IMR-90 (cell line): ENCODE measurements at regions not wholly inside any gene's neighbourhood (a gene's known extent, or its start where the extent isn't known, plus 50 kb on each side); places are given as distances from the start of the nearest gene placed in this dataset.

Experiments used
- ATAC-seq: fragments of 200-7000 bp; cut with Tn5 transposase; 2 replicates; pipeline ENCODE4 v1.9.1; 2020; ENCODE audit warnings: low read depth, mild to moderate bottlenecking, moderate library complexity
- BruUV-seq: library from RNA; stranded (reverse); fragments of 400-500 nt; replicated peaks from 2 replicates; lab custom pipeline; 2021; lab: Mats Ljungman, UMichigan
- CTCF ChIA-PET: fragments of 300-600 bp; formaldehyde crosslinking; extraction: SDS; loops from one replicate; lab custom pipeline; 2021; ENCODE audit warnings: antibody characterized with exemption; lab: Yijun Ruan, JAX
- POLR2A ChIA-PET: fragments of 300-600 bp; sonication (Branson Sonifier 250); formaldehyde crosslinking; loops from one replicate; lab custom pipeline; 2022; ENCODE audit warnings: antibody characterized with exemption; ENCODE audit not compliant: unreplicated experiment; lab: Charles Lee
- DNase-seq: peaks from one replicate; pipeline ENCODE4 v3.0.0; 2013
- H2AFZ ChIP-seq: replicated peaks from 2 replicates; pipeline ENCODE3; 2013; ENCODE audit warnings: low read length, mild to moderate bottlenecking; ENCODE audit not compliant: poor library complexity
- H2AK5ac ChIP-seq: 2 replicates; pipeline ENCODE4 v1.6.1; 2013; ENCODE audit warnings: low read depth, low read length, inconsistent platforms
- H2AK9ac ChIP-seq: replicated peaks from 2 replicates; pipeline ENCODE3; 2013; ENCODE audit warnings: mild to moderate bottlenecking, low read depth, low read length, moderate library complexity; ENCODE audit not compliant: poor library complexity
- H2BK120ac ChIP-seq: 2 replicates; pipeline ENCODE4 v1.6.1; 2013; ENCODE audit warnings: low read depth, low read length, inconsistent platforms
- H2BK15ac ChIP-seq: 3 replicates; pipeline ENCODE4 v1.6.1; 2013; ENCODE audit warnings: low read depth, low read length, inconsistent platforms
- H2BK20ac ChIP-seq: 2 replicates; pipeline ENCODE4 v1.6.1; 2013; ENCODE audit warnings: low read depth, mild to moderate bottlenecking, inconsistent platforms, low read length, moderate library complexity
- H2BK5ac ChIP-seq: 2 replicates; pipeline ENCODE4 v1.6.1; 2013; ENCODE audit warnings: mild to moderate bottlenecking, low read depth, low read length, inconsistent platforms; ENCODE audit not compliant: poor library complexity, severe bottlenecking
- H3K14ac ChIP-seq: replicated peaks from 2 replicates; pipeline ENCODE4 v1.6.1; 2013; ENCODE audit warnings: low read depth, low read length, inconsistent platforms
- H3K18ac ChIP-seq: 2 replicates; pipeline ENCODE4 v1.6.1; 2013; ENCODE audit warnings: low read depth, low read length, control low read depth
- H3K23ac ChIP-seq: 2 replicates; pipeline ENCODE4 v1.6.1; 2013; ENCODE audit warnings: low read depth, low read length, inconsistent platforms
- H3K27ac ChIP-seq: 2 replicates; pipeline ENCODE4 v1.5.1; 2013; ENCODE audit warnings: mild to moderate bottlenecking, control low read depth, low read length; ENCODE audit not compliant: insufficient read depth
- H3K27me3 ChIP-seq: 2 replicates; pipeline ENCODE4 v1.6.1; 2013; ENCODE audit warnings: low read length; ENCODE audit not compliant: control insufficient read depth, insufficient read depth
- H3K36me3 ChIP-seq: 2 replicates; pipeline ENCODE4 v1.6.1; 2013; ENCODE audit warnings: low read length, mixed read lengths; ENCODE audit not compliant: control insufficient read depth, insufficient read depth
- H3K4ac ChIP-seq: 2 replicates; pipeline ENCODE4 v1.6.1; 2013; ENCODE audit warnings: low read depth, low read length, inconsistent platforms
- H3K4me1 ChIP-seq: 2 replicates; pipeline ENCODE4 v1.6.1; 2013; ENCODE audit warnings: low read length, mixed read lengths; ENCODE audit not compliant: control insufficient read depth, insufficient read depth
- H3K4me2 ChIP-seq: 2 replicates; pipeline ENCODE4 v1.6.1; 2013; ENCODE audit warnings: low read depth, mild to moderate bottlenecking, control low read depth, low read length, moderate library complexity
- H3K4me3 ChIP-seq: 2 replicates; pipeline ENCODE4 v1.5.1; 2013; ENCODE audit warnings: low read depth, mild to moderate bottlenecking, control low read depth, low read length, moderate library complexity; ENCODE audit not compliant: insufficient read depth
- H3K56ac ChIP-seq: 2 replicates; pipeline ENCODE4 v1.6.1; 2013; ENCODE audit warnings: low read length, inconsistent platforms; ENCODE audit not compliant: insufficient read depth; ENCODE audit errors: extremely low read depth
- H3K79me1 ChIP-seq, 2 experiments: 2 replicates each; pipeline ENCODE4 v1.6.1; 2013; ENCODE audit warnings: low read length in 2 of 2, inconsistent platforms in 1 of 2, low read depth in 1 of 2
- H3K9ac ChIP-seq: 2 replicates; pipeline ENCODE4 v1.6.1; 2013; ENCODE audit warnings: low read depth, low read length, control low read depth
- H3K9me1 ChIP-seq: 2 replicates; pipeline ENCODE4 v1.6.1; 2013; ENCODE audit warnings: low read length, inconsistent platforms; ENCODE audit not compliant: insufficient read depth
- H3K9me3 ChIP-seq: 2 replicates; pipeline ENCODE4 v1.6.1; 2013; ENCODE audit warnings: low read length; ENCODE audit not compliant: control insufficient read depth, insufficient read depth
- H4K20me1 ChIP-seq: 2 replicates; pipeline ENCODE4 v1.6.1; 2013; ENCODE audit warnings: low read length, inconsistent platforms; ENCODE audit not compliant: insufficient read depth
- H4K5ac ChIP-seq: 2 replicates; pipeline ENCODE4 v1.6.1; 2013; ENCODE audit warnings: mild to moderate bottlenecking, low read depth, low read length, control low read depth
- H4K8ac ChIP-seq, 2 experiments: 2 replicates each; pipeline ENCODE4 v1.6.1; 2013; ENCODE audit warnings: low read depth in 2 of 2, low read length in 2 of 2, control low read depth in 1 of 2, inconsistent platforms in 1 of 2
- H4K91ac ChIP-seq: 2 replicates; pipeline ENCODE4 v1.6.1; 2013; ENCODE audit warnings: low read depth, low read length, inconsistent platforms; ENCODE audit not compliant: insufficient read depth
- BHLHE40 ChIP-seq: fragments of 150-350 bp; IDR thresholded peaks from 2 replicates; pipeline ENCODE4 v1.6.1; 2016; ENCODE audit warnings: mild to moderate bottlenecking, low read depth, low read length
- CEBPB ChIP-seq: IDR thresholded peaks from 2 replicates; pipeline ENCODE4 v1.6.1; 2012; ENCODE audit warnings: low read depth, low read length, improper control_type of control experiment
- CHD1 ChIP-seq: IDR thresholded peaks from 2 replicates; pipeline ENCODE4 v1.6.1; 2012; ENCODE audit warnings: low read depth, low read length, improper control_type of control experiment
- FOS ChIP-seq: fragments of 150-350 bp; IDR thresholded peaks from 2 replicates; pipeline ENCODE4 v1.6.1; 2016; ENCODE audit warnings: low read depth, low read length
- MAFK ChIP-seq: IDR thresholded peaks from 2 replicates; pipeline ENCODE4 v1.6.1; 2012; ENCODE audit warnings: low read depth, low read length, improper control_type of control experiment
- MAZ ChIP-seq: IDR thresholded peaks from 2 replicates; pipeline ENCODE4 v1.6.1; 2012; ENCODE audit warnings: low read depth, mild to moderate bottlenecking, low read length, improper control_type of control experiment, moderate library complexity, borderline replicate concordance
- MXI1 ChIP-seq: IDR thresholded peaks from 2 replicates; pipeline ENCODE4 v1.6.1; 2012; ENCODE audit warnings: low read depth, mild to moderate bottlenecking, low read length, moderate library complexity, borderline replicate concordance
- NFE2L2 ChIP-seq: fragments of 150-350 bp; IDR thresholded peaks from 2 replicates; pipeline ENCODE4 v1.6.1; 2016; ENCODE audit warnings: low read depth, mild to moderate bottlenecking, low read length
- POLR2A ChIP-seq: IDR thresholded peaks from 2 replicates; pipeline ENCODE4 v1.6.1; 2012; ENCODE audit warnings: mild to moderate bottlenecking, low read depth, low read length
- RAD21 ChIP-seq: IDR thresholded peaks from 2 replicates; pipeline ENCODE4 v1.6.1; 2012; ENCODE audit warnings: low read length, improper control_type of control experiment
- RCOR1 ChIP-seq: IDR thresholded peaks from 2 replicates; pipeline ENCODE4 v1.6.1; 2012; ENCODE audit warnings: mild to moderate bottlenecking, low read length, improper control_type of control experiment; ENCODE audit not compliant: insufficient replicate concordance
- RFX5 ChIP-seq: IDR thresholded peaks from 2 replicates; pipeline ENCODE4 v1.8.0; 2012; ENCODE audit warnings: low read depth, mild to moderate bottlenecking, low read length, moderate library complexity
- SMC3 ChIP-seq: fragments of 150-350 bp; IDR thresholded peaks from 2 replicates; pipeline ENCODE4 v1.6.1; 2016; ENCODE audit warnings: low read depth, mild to moderate bottlenecking, antibody characterized with exemption, low read length, moderate library complexity
- USF2 ChIP-seq: fragments of 150-350 bp; IDR thresholded peaks from 2 replicates; pipeline ENCODE4 v1.6.1; 2017; ENCODE audit warnings: mild to moderate bottlenecking, antibody characterized with exemption, low read length, low read depth
- WGBS, 2 experiments: methylation state at CpG; one replicate each; pipeline versions ENCODE4 v1.1.5 to v1.1.7; 2013; ENCODE audit warnings: missing lambda C conversion rate in 2 of 2; ENCODE audit not compliant: insufficient read length in 1 of 2; ENCODE audit errors: extremely low coverage in 2 of 2; 5-methylcytosine and 5-hydroxymethylcytosine counted together
- dilution Hi-C: fragments of 300-500 bp; cut with HindIII; formaldehyde crosslinking; loops from one replicate; pipeline ENCODE4 v1.14.3; 2018; ENCODE audit warnings: low sequenced_read_pairs; ENCODE audit not compliant: unreplicated experiment
- in situ Hi-C: fragments of 300-500 bp; cut with MboI; formaldehyde crosslinking; loops from 3 replicates; pipeline ENCODE4 v1.14.3; 2019; ENCODE audit warnings: low sequenced_read_pairs, inconsistent platforms, mixed read lengths
- intact Hi-C: fragments of 100-400 bp; cut with micrococcal nuclease; formaldehyde crosslinking; loops from 2 replicates; pipeline ENCODE4 v1.10.0; 2022
- TF ChIP-seq, protein P1 (sequence below): fragments of 150-350 bp; IDR thresholded peaks from 2 replicates; pipeline ENCODE4 v1.6.1; 2016; ENCODE audit warnings: low read depth, mild to moderate bottlenecking, low read length, moderate library complexity, borderline replicate concordance
- TF ChIP-seq, protein P2 (sequence below): conservative IDR thresholded peaks from 2 replicates; pipeline ENCODE4 v1.5.1; 2012; ENCODE audit warnings: mild to moderate bottlenecking, low read depth, low read length, improper control_type of control experiment

- Histone ChIP-seq H3K27ac (no peak overlapping the region), H3K14ac (no peak overlapping the region), H2AFZ (peak overlapping the region; percentile 78), H3K9me3 (no peaks in the 10 kb centered on the region), H3K23ac (no peak overlapping the region), H3K18ac (no peak overlapping the region), H3K4me3 (no peak overlapping the region), H4K91ac (no peak overlapping the region), H3K4me1 (no peaks in the 10 kb centered on the region), H2BK20ac (no peak overlapping the region), H3K4ac (no peak overlapping the region), H2AK9ac (no peak overlapping the region), H2BK120ac (no peak overlapping the region), H4K20me1 (no peaks in the 10 kb centered on the region), H3K9me1 (no peaks in the 10 kb centered on the region), H3K9ac (no peak overlapping the region), H2BK15ac (no peak overlapping the region), H3K36me3 (no peaks in the 10 kb centered on the region), H2BK5ac (no peak overlapping the region), H3K56ac (no peak overlapping the region), H3K4me2 (no peak overlapping the region), H3K79me1 (no peaks in the 10 kb centered on the region), H2AK5ac (no peak overlapping the region), H3K27me3 (peaks cover 2% of the 10 kb centered on the region; the same call in 1 of the 2 replicates), H4K5ac (no peak overlapping the region), H4K8ac (no peak overlapping the region)
- DNase-seq (no peak), ATAC-seq (no peak)
- ChIA-PET POLR2A (no interaction called here), CTCF (no interaction called here)
- intact Hi-C loops: no loop called here
- dilution Hi-C loops: no loop called here
- WGBS, 2 experiments: 48% methylated on average over 3 of the region's 17 CpGs; no CpG with 5 or more reads in 1 of the 2 experiments
- TF ChIP-seq RFX5 (no peak), MXI1 (no peak), SMC3 (no peak), CEBPB (no peak), FOS (no peak), USF2 (no peak), RAD21 (no peak), MAFK (no peak), NFE2L2 (no peak), BHLHE40 (no peak), MAZ (no peak), CHD1 (no peak), POLR2A (no peak), RCOR1 (no peak)
- TF ChIP-seq, protein P1, sequence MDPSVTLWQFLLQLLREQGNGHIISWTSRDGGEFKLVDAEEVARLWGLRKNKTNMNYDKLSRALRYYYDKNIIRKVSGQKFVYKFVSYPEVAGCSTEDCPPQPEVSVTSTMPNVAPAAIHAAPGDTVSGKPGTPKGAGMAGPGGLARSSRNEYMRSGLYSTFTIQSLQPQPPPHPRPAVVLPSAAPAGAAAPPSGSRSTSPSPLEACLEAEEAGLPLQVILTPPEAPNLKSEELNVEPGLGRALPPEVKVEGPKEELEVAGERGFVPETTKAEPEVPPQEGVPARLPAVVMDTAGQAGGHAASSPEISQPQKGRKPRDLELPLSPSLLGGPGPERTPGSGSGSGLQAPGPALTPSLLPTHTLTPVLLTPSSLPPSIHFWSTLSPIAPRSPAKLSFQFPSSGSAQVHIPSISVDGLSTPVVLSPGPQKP: no peak
- TF ChIP-seq, protein P2, sequence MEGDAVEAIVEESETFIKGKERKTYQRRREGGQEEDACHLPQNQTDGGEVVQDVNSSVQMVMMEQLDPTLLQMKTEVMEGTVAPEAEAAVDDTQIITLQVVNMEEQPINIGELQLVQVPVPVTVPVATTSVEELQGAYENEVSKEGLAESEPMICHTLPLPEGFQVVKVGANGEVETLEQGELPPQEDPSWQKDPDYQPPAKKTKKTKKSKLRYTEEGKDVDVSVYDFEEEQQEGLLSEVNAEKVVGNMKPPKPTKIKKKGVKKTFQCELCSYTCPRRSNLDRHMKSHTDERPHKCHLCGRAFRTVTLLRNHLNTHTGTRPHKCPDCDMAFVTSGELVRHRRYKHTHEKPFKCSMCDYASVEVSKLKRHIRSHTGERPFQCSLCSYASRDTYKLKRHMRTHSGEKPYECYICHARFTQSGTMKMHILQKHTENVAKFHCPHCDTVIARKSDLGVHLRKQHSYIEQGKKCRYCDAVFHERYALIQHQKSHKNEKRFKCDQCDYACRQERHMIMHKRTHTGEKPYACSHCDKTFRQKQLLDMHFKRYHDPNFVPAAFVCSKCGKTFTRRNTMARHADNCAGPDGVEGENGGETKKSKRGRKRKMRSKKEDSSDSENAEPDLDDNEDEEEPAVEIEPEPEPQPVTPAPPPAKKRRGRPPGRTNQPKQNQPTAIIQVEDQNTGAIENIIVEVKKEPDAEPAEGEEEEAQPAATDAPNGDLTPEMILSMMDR: no peak
- BruUV-seq: no TSS peak
- in situ Hi-C loops: no loop called here
Measured at GRCh38 chr10:44589181-44589943, 204.5 kb upstream of the CXCL12 start.
